Activated naive CD8-positive, alpha-beta T cell treated with anti-CD3 and anti-CD28 coated beads, Interleukin-2, amount 10 ng/mL, durations not matched to agents 7 days and 5 days (primary cell): ENCODE measurements at regions not wholly inside any gene's neighbourhood (a gene's known extent, or its start where the extent isn't known, plus 50 kb on each side); places are given as distances from the start of the nearest gene placed in this dataset.

Experiments used
- ATAC-seq: fragments of 150-1000 bp; cut with Tn5 transposase; one replicate; pipeline ENCODE4 v1.10.0; 2021; ENCODE audit warnings: low read depth, moderate library complexity
- POLR2A ChIA-PET: fragments of 350-600 bp; sonication (Branson Sonifier 250); formaldehyde crosslinking; loops from one replicate; lab custom pipeline; 2021; ENCODE audit warnings: antibody characterized with exemption; lab: Charles Lee
- DNase-seq: peaks from one replicate; pipeline ENCODE4 v3.0.0; 2021
- H3K27ac Mint-ChIP-seq: one replicate; pipeline ENCODE4 v1.8.0; 2022; ENCODE audit warnings: mild to moderate bottlenecking, mixed read lengths
- H3K27me3 Mint-ChIP-seq: one replicate; pipeline ENCODE4 v1.8.0; 2022; ENCODE audit warnings: mild to moderate bottlenecking, moderate library complexity, mixed read lengths
- H3K36me3 Mint-ChIP-seq: one replicate; pipeline ENCODE4 v1.8.0; 2021; ENCODE audit warnings: mild to moderate bottlenecking, mixed read lengths
- H3K4me1 Mint-ChIP-seq: one replicate; pipeline ENCODE4 v1.8.0; 2021; ENCODE audit warnings: mixed read lengths
- H3K4me3 Mint-ChIP-seq: one replicate; pipeline ENCODE4 v1.8.0; 2022; ENCODE audit warnings: mild to moderate bottlenecking, moderate library complexity, mixed read lengths
- H3K9me3 Mint-ChIP-seq: one replicate; pipeline ENCODE4 v1.8.0; 2021; ENCODE audit warnings: mixed read lengths

- Mint-ChIP-seq H3K4me1 (peaks cover 2% of the 10 kb centered on the region), H3K36me3 (peaks cover under 1% of the 10 kb centered on the region), H3K27ac (no peak overlapping the region), H3K9me3 (no peaks in the 10 kb centered on the region), H3K4me3 (no peak overlapping the region), H3K27me3 (peaks cover 22% of the 10 kb centered on the region)
- ATAC-seq, result no peak
- DNase-seq, result no peak
- POLR2A ChIA-PET, result no interaction called here
These were observed 278.9 kb upstream of the SNX7 start for GRCh38 chr1:98382586-98382985.

GRCh38 chr1:98374098-98374497 is 287.4 kb upstream of the SNX7 start:
- H3K27ac Mint-ChIP-seq, result no peak overlapping the region
- no peak overlapping the region for H3K4me3 Mint-ChIP-seq
- H3K36me3 Mint-ChIP-seq, result no peaks in the 10 kb centered on the region
- ATAC-seq, result no peak
- no peaks in the 10 kb centered on the region for H3K9me3 Mint-ChIP-seq
- POLR2A ChIA-PET, result no interaction called here
- no peaks in the 10 kb centered on the region for H3K4me1 Mint-ChIP-seq
- DNase-seq, result no peak
- H3K27me3 Mint-ChIP-seq, result peaks cover 7% of the 10 kb centered on the region

DNA sequence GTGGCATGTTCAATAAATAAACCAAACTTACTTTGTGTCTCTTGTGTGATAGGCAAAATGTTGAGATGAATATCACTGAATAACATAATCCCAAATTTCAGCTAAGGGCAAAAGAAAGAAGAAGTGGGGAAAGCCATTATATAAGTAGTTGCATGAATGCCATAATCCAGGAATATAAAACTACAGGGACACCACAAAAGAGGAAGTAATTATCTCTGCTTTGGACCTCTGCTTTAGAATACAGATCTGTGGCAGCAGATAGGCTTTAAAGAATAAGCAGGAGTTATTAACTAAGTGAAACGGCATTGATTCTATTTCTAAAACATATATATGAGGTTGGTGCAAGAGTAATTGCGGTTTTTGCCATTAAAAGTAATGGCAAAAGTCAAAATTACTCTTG is 288.5 kb upstream of the SNX7 start:
- no peaks in the 10 kb centered on the region for H3K4me1 Mint-ChIP-seq
- POLR2A ChIA-PET, result no interaction called here
- H3K36me3 Mint-ChIP-seq, result no peaks in the 10 kb centered on the region
- peaks cover 6% of the 10 kb centered on the region for H3K27me3 Mint-ChIP-seq
- no peak for ATAC-seq
- no peaks in the 10 kb centered on the region for H3K9me3 Mint-ChIP-seq
- no peak overlapping the region for H3K27ac Mint-ChIP-seq
- no peak overlapping the region for H3K4me3 Mint-ChIP-seq
- DNase-seq, result no peak

DNA sequence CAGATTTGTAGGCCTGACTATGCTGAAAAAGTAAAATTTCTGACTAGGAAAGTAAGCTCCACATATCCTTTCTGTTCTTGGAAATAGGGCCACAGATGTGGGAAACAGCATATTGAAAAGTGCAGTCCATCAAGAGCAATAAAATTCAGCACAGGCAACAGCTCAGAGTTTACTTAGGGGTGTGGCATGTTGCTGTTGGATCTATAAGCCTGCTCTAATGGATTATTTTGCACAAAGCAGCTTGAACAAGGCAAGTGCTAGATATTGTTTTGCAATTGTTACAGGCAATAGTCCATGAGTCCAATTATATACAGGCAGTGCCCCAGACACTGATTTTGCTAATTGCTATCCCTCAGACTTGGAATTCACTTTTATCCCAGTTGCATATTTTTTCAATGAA is 289.8 kb upstream of the SNX7 start:
- ATAC-seq (no peak), DNase-seq (no peak)
- POLR2A ChIA-PET, result no interaction called here
- H3K27ac Mint-ChIP-seq, result no peak overlapping the region
- H3K4me3 Mint-ChIP-seq, result no peak overlapping the region
- no peaks in the 10 kb centered on the region for H3K9me3 Mint-ChIP-seq
- H3K36me3 Mint-ChIP-seq, result no peaks in the 10 kb centered on the region
- H3K4me1 Mint-ChIP-seq, result no peaks in the 10 kb centered on the region
- H3K27me3 Mint-ChIP-seq, result peaks cover 5% of the 10 kb centered on the region

DNA sequence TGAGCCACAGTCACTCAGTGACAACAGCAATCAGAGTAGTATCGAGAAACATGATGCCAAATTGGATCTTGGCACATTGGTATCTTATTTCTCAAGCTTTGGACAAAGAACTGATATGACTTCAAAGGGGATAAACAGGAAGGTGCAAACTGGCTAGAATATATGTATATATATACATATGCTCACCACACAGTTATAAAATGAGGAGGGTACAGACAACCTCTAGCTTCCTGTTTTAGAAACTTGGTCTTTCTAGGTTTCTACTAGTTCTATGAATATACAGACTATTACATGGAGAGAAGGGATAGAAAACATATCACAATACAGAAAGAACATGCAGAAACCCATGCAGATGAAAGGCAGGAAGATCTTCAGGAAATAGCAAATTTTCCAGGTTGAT is 292.1 kb upstream of the SNX7 start:
- Mint-ChIP-seq H3K4me1 (no peaks in the 10 kb centered on the region), H3K36me3 (no peaks in the 10 kb centered on the region), H3K27ac (no peak overlapping the region), H3K9me3 (peaks cover 5% of the 10 kb centered on the region), H3K27me3 (peaks cover 2% of the 10 kb centered on the region), H3K4me3 (no peak overlapping the region)
- DNase-seq, result no peak
- POLR2A ChIA-PET, result no interaction called here
- no peak for ATAC-seq

DNA sequence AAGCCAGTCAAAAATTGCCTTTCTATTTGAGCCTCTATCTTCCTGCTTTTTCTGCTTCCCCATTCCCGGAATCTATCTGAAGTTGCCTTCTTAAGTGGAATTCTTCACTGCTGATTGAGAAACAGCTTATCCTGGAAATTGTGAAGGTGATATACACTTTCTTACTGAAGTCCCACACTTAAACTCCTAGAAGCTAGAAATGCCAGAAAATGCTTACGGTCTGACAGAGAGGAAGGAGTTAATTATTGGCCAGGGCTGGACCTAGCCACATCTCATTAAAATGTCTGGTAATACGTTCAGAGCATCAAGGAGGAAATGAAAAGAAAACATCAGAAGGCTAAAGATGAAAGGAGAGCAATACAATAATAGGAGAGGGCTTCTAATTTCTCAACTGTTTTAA is 292.5 kb upstream of the SNX7 start:
- H3K27ac Mint-ChIP-seq, result no peak overlapping the region
- ATAC-seq (no peak), DNase-seq (no peak)
- POLR2A ChIA-PET, result no interaction called here
- peaks cover 2% of the 10 kb centered on the region for H3K27me3 Mint-ChIP-seq
- no peaks in the 10 kb centered on the region for H3K36me3 Mint-ChIP-seq
- peaks cover 7% of the 10 kb centered on the region for H3K9me3 Mint-ChIP-seq
- H3K4me3 Mint-ChIP-seq, result no peak overlapping the region
- H3K4me1 Mint-ChIP-seq, result no peaks in the 10 kb centered on the region

- H3K4me3 Mint-ChIP-seq, result no peak overlapping the region
- no peak overlapping the region for H3K27ac Mint-ChIP-seq
- H3K4me1 Mint-ChIP-seq, result no peaks in the 10 kb centered on the region
- DNase-seq (no peak), ATAC-seq (no peak)
- H3K9me3 Mint-ChIP-seq, result peaks cover 7% of the 10 kb centered on the region
- H3K36me3 Mint-ChIP-seq, result no peaks in the 10 kb centered on the region
- peaks cover 2% of the 10 kb centered on the region for H3K27me3 Mint-ChIP-seq
- POLR2A ChIA-PET, result no interaction called here
These were observed 294.1 kb upstream of the SNX7 start for GRCh38 chr1:98367426-98367825.

- Mint-ChIP-seq H3K4me3 (no peak overlapping the region), H3K27me3 (peaks cover 2% of the 10 kb centered on the region), H3K4me1 (no peaks in the 10 kb centered on the region), H3K27ac (no peak overlapping the region), H3K9me3 (peaks cover 7% of the 10 kb centered on the region), H3K36me3 (no peaks in the 10 kb centered on the region)
- POLR2A ChIA-PET, result no interaction called here
- DNase-seq (no peak), ATAC-seq (no peak)
These were observed 295.2 kb upstream of the SNX7 start for GRCh38 chr1:98366343-98366742.

DNA sequence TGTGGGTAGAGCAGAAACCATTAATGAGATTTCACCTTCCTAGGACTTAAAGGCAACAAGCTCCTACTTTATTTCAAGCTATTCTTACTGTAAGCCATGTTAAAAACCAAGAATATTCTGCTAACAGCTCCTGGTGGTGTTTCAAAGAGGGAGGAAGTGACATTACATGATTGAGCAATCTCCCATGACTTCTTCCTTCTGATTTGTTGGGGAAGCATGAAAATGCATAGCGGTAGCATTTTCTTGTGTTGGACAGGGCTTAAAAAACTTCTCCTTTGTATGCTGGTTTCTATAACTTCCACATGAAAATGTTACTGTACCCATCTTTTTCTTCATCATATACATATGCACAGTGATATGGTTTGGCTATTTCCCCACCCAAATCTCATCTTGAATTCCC is 297.0 kb upstream of the SNX7 start:
- ATAC-seq (no peak), DNase-seq (no peak)
- H3K9me3 Mint-ChIP-seq, result peaks cover 9% of the 10 kb centered on the region
- H3K27ac Mint-ChIP-seq, result no peak overlapping the region
- POLR2A ChIA-PET, result no interaction called here
- H3K27me3 Mint-ChIP-seq, result peaks cover under 1% of the 10 kb centered on the region
- no peaks in the 10 kb centered on the region for H3K36me3 Mint-ChIP-seq
- H3K4me1 Mint-ChIP-seq, result no peaks in the 10 kb centered on the region
- H3K4me3 Mint-ChIP-seq, result no peak overlapping the region

DNA sequence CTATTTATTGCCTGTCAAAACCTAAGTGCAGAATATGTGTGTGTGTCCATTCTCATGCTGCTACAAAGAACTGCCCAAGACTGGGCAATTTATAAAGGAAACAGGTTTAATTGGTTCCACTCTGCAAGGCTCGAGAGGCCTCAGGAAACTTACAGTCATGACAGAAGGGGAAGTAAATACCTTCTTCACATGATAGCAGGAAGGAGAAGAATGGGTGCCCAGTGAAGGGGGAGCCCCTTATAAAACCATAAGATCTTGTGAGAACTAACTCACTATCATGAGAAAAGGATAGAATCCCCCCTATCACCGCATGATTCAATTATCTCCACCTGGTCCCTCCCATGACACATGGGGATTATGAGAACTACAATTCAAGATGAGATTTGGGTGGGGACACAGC is 300.7 kb upstream of the SNX7 start:
- POLR2A ChIA-PET, result no interaction called here

DNA sequence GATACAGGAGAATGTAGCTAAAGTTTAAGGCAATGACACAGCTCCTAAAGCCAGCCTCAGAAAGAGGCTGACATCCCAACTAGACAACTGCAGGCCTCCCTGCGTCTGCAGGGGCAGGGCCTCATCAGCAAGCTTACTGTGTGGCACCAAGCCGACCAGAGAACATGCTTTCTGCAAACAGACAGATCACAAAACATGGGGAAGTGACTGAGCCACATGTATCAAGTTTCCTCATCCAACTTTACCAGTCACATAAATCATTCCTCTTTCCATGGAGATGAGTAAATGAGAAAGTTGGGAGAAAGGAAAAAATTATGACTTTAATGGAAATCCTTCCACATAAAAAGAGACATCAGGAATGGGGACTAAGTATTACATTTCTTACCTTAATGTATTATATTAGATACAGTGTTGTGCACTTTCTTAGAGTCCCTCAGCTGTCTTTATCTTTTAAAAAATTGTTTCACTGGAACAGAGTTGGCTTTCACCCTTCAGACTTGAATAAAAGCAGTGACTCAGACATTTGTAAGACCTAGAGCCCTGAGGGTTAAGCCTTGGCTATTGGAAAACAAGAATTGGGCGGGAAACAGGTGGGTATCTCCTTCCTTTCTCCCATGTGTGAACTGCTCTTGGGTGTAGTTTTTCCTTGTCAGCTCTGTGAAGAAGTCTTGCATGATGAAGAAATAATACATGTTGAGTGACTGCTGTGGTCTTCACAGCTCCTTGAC is 305.7 kb upstream of the SNX7 start:
- peaks cover 4% of the 10 kb centered on the region for H3K27me3 Mint-ChIP-seq
- H3K9me3 Mint-ChIP-seq, result peaks cover 5% of the 10 kb centered on the region
- H3K4me3 Mint-ChIP-seq, result no peak overlapping the region
- ATAC-seq, result no peak
- DNase-seq, result no peak
- no peaks in the 10 kb centered on the region for H3K36me3 Mint-ChIP-seq
- POLR2A ChIA-PET, result no interaction called here
- no peaks in the 10 kb centered on the region for H3K4me1 Mint-ChIP-seq
- no peak overlapping the region for H3K27ac Mint-ChIP-seq

More for the DNA sequence above, 300.7 kb upstream of the SNX7 start:
- H3K4me3 Mint-ChIP-seq, result no peak overlapping the region
- no peaks in the 10 kb centered on the region for H3K36me3 Mint-ChIP-seq
- no peak overlapping the region for H3K27ac Mint-ChIP-seq
- DNase-seq, result no peak
- no peak for ATAC-seq
- H3K27me3 Mint-ChIP-seq, result peaks cover 4% of the 10 kb centered on the region
- H3K9me3 Mint-ChIP-seq, result peaks cover 9% of the 10 kb centered on the region
- no peaks in the 10 kb centered on the region for H3K4me1 Mint-ChIP-seq

DNA sequence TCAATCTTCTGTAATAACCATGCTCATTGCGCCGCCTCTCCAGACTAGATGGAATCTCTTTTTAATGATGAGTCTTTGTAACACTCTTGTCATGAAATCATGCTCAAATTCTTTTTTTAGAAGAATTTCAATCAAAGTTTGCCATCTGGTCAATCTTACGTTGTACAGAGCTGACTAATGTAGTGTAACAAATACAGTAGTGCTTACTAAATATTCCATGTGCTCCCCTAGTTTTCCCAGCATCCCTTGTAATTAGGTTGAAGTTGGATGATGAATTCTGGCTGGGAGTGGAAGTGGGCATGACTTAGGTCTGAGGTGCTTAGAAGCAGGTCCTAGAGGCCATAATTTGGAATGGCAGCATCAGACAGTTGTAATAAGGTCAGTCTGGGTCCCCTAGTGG is 309.1 kb upstream of the SNX7 start:
- no peak for ATAC-seq
- H3K9me3 Mint-ChIP-seq, result no peaks in the 10 kb centered on the region
- H3K36me3 Mint-ChIP-seq, result no peaks in the 10 kb centered on the region
- no peak for DNase-seq
- POLR2A ChIA-PET, result no interaction called here
- H3K27me3 Mint-ChIP-seq, result peaks cover 3% of the 10 kb centered on the region
- no peaks in the 10 kb centered on the region for H3K4me1 Mint-ChIP-seq
- no peak overlapping the region for H3K4me3 Mint-ChIP-seq
- no peak overlapping the region for H3K27ac Mint-ChIP-seq

- no peak for DNase-seq
- Mint-ChIP-seq H3K4me3 (no peak overlapping the region), H3K27ac (no peak overlapping the region), H3K4me1 (no peaks in the 10 kb centered on the region), H3K36me3 (no peaks in the 10 kb centered on the region), H3K27me3 (peaks cover 3% of the 10 kb centered on the region), H3K9me3 (no peaks in the 10 kb centered on the region)
- POLR2A ChIA-PET, result no interaction called here
- no peak for ATAC-seq
These were observed 310.0 kb upstream of the SNX7 start for GRCh38 chr1:98351561-98351960.

DNA sequence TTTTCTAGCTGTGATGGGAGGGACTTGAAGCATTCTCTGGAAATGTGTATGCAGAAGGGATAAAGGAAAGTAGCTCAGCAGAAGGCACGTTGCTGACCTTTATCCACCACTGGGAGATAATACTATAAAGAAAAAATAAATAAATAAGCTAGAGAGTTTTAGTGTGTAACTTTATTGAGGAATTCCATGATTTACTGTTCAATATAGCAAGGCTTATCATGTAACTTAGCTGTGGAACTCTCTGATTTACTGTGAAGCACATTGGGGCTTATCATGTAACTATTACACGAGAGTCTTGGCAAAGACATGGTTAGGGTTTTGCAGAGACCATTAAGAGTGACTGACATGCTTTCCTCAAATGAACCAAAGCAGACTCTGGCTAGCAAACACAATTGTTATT is 316.1 kb upstream of the SNX7 start:
- no peaks in the 10 kb centered on the region for H3K9me3 Mint-ChIP-seq
- H3K4me1 Mint-ChIP-seq, result no peaks in the 10 kb centered on the region
- ATAC-seq (no peak), DNase-seq (no peak)
- no peaks in the 10 kb centered on the region for H3K36me3 Mint-ChIP-seq
- POLR2A ChIA-PET, result no interaction called here
- no peak overlapping the region for H3K4me3 Mint-ChIP-seq
- no peak overlapping the region for H3K27ac Mint-ChIP-seq
- peaks cover 3% of the 10 kb centered on the region for H3K27me3 Mint-ChIP-seq

DNA sequence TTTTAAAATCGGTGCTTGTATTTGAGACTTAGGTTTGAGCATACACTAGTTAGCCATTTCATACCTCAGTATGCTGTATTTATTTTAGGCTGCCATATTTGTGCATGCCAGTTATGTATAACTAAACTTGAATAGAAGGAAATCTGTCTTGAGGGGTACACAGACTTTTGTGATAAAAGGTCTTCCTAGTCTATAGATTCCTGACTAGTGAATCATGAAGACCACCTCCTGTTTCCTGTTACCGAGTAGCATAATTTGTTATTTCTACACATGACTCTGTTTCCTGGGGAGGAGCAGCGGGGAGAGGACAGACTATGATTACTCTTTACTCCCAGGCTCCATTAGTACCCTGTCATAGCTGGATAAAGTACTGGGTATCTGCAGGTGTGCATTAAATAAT is 316.8 kb upstream of the SNX7 start:
- H3K9me3 Mint-ChIP-seq, result no peaks in the 10 kb centered on the region
- H3K4me3 Mint-ChIP-seq, result no peak overlapping the region
- peaks cover 3% of the 10 kb centered on the region for H3K27me3 Mint-ChIP-seq
- H3K4me1 Mint-ChIP-seq, result no peaks in the 10 kb centered on the region
- H3K36me3 Mint-ChIP-seq, result no peaks in the 10 kb centered on the region
- POLR2A ChIA-PET, result no interaction called here
- ATAC-seq (no peak), DNase-seq (no peak)
- H3K27ac Mint-ChIP-seq, result no peak overlapping the region
